GM12801 (cell line): ENCODE measurements at regions not wholly inside any gene's neighbourhood (a gene's known extent, or its start where the extent isn't known, plus 50 kb on each side); places are given as distances from the start of the nearest gene placed in this dataset.

ENCODE experiments used
- CTCF ChIP-seq: IDR thresholded peaks from one replicate; pipeline ENCODE4 v1.5.1; 2011; ENCODE audit warnings: control low read depth; ENCODE audit not compliant: insufficient read length; ENCODE audit errors: extremely low read depth

GRCh38 chr14:22426711-22427110 lies 162.3 kb downstream of the DAD1 start:
- no peak for TF ChIP-seq CTCF

- no peak for TF ChIP-seq CTCF
Observed at GRCh38 chr14:22423958-22424357, 165.1 kb downstream of the DAD1 start.

- TF ChIP-seq CTCF, result no peak
Observed at GRCh38 chr14:22422238-22422637, 166.8 kb downstream of the DAD1 start.

- TF ChIP-seq CTCF, result no peak
Observed at GRCh38 chr14:22420598-22421186, 168.3 kb downstream of the DAD1 start.

GRCh38 chr14:22419620-22420019 lies 169.4 kb downstream of the DAD1 start:
- TF ChIP-seq CTCF, result no peak

GRCh38 chr14:22418631-22419030 lies 170.4 kb downstream of the DAD1 start:
- no peak for TF ChIP-seq CTCF

GRCh38 chr14:22417914-22418313 lies 171.1 kb downstream of the DAD1 start:
- no peak for TF ChIP-seq CTCF

- no peak for TF ChIP-seq CTCF
Observed at GRCh38 chr14:22416193-22416592, 172.8 kb downstream of the DAD1 start.
